Tongue (tissue), 1 donor: ENCODE measurements at regions not wholly inside any gene's neighbourhood (a gene's known extent, or its start where the extent isn't known, plus 50 kb on each side); places are given as distances from the start of the nearest gene placed in this dataset.
"Not testable (repeated sequence)": the region's sequence is repeated elsewhere in the genome, so short reads cannot be mapped to it uniquely, and the experiment has no call there.

ENCODE experiments used
- DNase-seq: peaks from one replicate; pipeline ENCODE4 v3.0.0-alpha.2; 2015

DNA sequence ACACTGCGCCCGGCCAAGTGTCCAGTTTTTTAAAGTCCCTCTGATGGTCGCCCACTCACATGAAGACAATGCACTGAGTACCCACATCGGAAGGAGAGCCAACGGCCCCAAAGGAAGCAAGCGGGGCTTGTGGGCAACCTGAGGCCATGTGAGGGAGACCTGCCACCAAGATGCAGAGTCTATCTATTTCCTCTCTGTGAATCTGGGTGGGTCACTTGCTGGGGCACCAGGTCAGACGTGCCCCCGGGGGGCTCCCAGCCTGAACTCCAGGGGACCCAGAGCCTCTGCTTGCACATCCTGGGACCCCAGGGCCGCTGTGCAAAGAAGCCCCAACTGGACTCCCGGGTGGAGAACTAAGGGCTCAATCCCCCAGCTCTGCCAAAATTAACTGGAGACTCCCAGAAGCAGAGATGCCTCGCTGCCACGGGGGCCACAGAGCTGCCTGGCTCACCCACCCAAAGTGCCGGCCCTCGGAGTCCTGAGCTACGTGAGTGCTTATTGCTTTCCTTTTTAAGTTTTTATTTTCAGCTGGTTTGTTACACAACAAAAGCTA, 106.4 kb downstream of the BRD1 start:
- DNase-seq, result no peak

DNA sequence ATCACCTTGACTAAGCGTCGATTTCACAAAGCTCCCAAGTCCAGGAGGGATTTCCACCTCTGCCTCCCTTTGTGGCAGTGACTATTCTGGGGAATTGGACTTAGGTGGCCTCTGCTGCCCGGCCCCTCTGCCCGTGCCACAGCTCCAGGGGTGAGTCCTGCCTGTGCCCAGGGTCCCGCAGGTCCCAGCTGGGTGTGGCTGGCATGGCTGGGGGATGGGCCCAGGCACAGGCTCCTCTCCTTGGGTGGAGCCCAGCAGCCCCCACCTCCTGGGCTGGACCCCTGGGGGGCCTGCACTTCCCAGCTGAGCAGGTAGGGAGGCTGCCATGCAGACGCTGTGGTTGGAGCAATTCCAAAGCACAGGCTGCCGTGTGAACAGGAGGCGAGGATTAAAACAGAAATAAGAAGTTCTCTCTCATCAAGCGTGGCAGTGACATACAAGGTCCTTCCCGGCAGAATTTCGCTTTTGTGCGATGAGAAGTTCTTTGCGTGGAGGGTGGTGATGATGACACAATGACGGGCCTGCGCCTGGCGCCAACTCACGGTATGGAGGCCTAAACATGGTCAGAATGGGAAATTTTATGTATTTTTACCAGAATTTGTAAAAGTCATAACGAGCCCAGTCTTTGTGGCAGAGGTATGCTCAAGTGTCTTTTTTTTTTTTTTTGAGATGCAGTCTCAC, 107.3 kb downstream of the BRD1 start:
- no peak for DNase-seq

DNA sequence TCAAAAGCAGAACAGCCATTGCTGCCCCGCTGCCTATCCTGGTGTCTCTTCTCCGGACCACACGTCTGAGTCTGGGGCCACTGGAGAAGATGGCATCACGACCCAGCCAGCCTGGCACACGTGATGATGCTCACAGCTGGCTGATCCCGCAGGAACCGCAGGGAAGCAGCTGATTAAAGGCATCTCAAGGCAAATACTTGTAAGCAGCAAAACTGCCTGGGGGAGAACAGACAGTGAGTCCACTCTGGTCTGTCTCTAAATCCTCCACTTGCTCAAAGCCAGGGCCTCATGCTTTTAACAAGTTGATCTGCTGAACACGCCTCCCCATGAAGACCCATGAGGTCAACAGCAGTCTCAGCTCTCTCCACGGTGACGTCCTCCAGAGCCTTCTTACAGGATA, 108.6 kb downstream of the BRD1 start:
- no peak for DNase-seq

DNA sequence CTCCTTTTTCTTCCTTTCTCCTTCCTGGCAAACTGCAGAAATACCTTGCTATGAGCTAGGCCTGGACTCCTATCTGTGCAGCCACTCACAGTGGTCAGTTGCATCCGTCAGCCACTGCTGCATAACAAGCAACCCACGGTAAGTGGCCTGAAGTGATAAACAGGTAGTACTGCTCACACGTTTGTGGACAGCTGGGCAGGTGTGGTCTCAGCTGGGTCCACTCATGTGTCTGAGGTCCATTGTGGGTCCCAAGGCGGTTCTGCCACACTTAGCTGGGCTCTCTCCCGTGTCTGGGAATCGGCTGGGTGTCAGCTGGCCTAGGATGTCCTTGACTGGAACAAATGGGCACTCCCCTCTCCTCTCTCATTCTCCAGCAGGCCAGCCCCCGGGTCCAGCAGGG, 109.3 kb downstream of the BRD1 start:
- DNase-seq, result no peak

DNA sequence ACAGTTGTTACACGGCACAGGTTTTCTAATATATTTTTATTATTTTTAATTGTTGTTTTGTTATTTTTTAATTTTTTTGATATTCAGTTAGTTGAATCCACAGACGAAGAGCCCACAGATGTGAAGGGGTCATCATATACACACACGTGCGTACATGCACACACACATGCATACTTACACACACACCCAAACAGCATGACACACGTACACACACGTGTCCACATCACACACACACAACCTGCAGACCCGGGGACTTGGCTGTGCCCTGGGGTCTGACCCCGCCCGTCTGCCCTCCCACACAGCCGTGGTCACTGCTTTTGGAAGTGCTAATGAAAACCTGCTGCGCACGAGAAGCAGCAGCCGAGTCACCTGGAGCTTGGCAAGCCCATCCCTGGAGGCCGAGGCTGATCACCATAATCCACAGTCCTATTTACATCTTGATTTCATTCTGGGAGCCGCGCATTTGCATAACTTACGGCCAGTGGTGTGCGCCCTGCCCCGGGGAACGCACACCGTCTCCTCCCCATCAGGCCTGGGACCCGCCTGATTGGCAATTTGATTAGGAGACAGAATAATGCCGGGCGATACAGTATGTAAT, 110.3 kb downstream of the BRD1 start:
- no peak for DNase-seq

DNA sequence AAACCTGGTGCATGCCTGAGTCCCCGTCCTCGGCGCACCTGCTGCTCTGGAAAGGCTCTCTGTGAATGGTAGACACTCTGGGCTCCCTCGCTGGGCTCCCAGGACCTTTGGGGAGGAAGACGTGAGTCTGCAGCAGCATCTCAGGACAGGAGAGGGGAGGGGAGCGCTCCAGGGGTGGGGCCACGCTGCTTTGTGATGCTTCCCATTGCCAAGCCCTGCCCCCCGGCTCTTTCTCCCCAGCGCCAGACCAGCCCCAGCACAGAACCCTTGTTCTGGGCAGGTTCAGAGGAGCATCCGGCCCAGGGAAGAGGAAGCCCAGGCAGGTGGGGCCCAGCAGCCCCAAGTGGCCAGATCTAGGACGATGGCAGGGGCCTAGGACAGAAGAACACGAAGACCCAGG, 111.2 kb downstream of the BRD1 start:
- DNase-seq, result no peak

DNA sequence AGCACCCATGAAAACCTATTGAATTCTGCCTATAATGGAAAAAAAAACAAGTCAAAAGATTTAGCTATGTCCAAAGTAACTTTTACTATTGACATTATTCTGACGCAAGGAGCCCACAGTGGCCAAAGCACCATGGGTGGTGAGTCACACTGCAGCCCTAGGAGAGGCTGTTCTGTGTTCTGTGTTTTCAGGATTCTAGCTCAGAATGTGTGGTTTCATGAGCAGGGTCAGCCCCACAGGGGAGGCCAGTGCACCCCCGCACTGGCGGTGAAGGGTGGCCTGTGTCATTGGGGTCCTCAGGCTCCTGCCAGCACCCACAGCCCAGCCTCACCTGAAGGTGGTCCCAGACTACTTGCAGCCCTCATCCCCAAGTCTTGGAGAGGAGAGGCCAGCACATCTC, 112.2 kb downstream of the BRD1 start:
- DNase-seq, result no peak

DNA sequence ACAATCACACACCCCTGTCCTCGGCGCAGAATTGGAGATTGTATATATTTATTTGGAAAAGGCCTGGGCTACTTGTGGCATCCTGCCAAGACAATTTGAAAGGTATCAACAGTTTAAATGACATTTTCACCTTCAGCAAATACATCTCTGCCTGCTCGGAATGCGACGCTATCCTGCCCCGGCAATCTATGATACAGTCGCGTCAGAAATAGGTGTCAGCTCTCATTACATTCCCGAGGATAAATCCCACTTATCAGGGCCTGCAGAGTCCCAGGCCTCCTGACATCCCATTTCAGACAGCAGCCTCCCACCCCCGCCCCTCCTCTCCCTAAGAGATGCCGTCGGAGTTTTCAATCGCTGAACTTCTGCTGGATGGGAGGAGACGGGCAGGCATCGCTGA, 114.7 kb downstream of the BRD1 start:
- no peak for DNase-seq

DNA sequence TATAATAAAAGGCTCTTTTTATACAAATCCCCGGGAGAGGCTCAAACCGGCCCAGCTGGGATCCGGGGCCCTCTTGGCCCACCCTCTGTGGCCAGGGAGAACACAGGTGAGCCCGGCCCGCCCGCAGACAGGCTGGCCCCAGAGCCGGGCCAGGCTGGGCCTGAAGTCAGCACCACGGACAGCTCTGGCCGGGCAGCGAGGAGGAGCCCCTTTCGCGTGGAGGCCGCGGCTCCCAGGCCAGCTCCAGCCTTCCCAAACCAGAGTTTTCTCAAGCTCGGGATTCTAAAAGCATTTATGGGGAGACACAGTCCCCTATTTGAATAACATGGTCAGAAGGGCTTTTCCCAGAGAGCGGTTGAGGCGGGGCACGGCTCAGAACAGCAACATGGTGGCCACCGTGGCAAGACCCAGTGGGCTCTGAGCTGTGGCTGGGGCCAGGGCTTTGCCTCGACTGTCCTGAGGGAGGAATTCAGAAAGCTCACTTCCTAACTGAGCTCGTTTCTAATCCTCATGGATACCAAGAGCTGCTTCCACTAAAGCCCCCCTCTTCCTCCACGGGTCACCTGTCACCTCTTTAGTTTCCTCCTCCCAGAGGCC, 115.4 kb downstream of the BRD1 start:
- peak; percentile 66 for DNase-seq

DNA sequence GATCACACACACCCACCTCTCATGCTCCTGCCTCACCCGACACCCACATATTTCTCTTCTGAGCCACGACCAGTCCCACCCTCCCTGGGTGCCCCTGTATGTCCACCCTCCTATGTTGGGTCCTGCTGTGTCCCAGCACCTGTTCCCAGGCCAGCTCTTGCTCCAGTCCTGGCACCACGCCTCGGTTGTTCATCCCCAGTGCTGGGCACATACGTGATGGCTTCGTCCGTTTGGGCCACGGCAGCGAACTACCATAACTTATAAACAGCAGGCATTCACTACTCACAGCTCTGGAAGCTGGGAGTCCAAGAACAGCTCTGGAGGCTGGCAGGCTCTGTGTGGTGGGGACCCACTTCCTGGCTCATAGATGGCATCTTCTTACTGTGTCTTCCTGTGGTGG, 116.9 kb downstream of the BRD1 start:
- DNase-seq, result no peak

DNA sequence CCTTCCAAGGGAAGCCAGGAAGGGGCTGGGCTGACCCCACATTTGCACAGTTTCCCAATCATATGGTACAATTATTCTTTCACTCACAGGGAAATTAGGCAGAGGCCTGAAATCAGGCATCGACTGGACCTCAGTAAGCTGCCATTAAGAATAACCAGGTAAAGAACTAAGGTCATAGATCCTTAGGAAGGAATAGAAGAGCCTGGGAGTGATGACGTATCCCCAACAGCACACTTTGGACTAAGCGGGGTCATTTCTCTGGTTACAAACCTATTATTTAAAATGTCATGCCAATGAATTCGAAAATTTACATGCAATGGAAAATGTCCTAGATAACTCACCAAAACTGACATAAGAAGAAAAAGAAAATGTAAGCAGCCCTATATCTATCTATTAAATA, 118.2 kb downstream of the BRD1 start:
- no peak for DNase-seq

DNA sequence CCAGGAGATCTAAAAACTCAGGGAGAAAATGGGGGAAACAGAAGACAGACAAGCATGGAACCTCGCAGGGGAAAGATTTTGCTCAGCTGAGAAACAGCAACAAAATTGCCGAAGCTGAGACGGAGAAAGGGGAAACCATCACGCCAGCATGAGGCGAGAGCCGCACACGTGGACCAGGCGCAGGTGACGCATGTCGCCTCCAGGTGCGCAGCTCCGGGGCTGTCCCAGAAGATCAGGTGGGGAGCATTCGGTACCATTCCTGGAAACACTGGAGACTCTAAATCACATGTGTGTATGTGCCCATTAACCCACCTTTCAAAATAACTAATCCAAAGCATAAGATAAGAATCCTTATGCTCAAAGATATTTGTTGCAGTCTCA, 121.7 kb downstream of the BRD1 start:
- no peak for DNase-seq

DNA sequence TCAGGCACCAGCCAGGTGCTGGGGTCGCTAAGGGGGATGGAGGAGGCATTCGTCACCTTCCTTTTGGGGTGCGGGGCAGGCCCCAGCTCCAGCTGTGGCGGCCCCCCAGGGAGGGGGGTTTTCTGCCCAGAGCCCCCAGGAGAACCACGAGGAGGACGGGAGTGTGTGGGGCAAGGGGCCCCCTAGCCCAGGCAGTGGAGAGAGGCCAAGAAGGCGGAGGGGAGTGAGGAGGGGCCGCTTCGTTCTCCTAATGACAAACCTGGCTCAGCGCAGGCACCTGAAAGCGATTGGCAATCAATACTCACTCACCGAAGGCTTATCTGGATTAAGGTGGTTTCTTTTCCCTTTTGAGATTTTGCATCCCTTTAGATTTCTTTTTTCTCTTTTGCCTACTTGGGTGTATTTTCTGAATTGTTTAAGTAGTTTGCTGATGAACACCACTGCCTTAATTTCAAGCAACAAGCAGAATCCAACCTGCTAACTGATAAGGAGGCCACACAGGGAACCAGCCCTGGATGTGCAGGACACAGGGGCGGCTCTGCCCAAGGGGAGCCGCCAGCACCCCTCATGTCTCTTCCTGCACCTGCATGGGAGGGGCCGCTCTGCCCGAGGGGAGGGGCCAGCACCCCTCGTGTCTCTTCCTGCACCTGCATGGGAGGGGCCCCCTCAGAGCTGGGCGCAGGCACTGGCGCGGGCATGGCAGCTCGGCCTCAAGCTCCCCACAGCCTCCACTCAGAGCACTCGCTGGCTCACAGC, 122.3 kb downstream of the BRD1 start:
- DNase-seq, result no peak

DNA sequence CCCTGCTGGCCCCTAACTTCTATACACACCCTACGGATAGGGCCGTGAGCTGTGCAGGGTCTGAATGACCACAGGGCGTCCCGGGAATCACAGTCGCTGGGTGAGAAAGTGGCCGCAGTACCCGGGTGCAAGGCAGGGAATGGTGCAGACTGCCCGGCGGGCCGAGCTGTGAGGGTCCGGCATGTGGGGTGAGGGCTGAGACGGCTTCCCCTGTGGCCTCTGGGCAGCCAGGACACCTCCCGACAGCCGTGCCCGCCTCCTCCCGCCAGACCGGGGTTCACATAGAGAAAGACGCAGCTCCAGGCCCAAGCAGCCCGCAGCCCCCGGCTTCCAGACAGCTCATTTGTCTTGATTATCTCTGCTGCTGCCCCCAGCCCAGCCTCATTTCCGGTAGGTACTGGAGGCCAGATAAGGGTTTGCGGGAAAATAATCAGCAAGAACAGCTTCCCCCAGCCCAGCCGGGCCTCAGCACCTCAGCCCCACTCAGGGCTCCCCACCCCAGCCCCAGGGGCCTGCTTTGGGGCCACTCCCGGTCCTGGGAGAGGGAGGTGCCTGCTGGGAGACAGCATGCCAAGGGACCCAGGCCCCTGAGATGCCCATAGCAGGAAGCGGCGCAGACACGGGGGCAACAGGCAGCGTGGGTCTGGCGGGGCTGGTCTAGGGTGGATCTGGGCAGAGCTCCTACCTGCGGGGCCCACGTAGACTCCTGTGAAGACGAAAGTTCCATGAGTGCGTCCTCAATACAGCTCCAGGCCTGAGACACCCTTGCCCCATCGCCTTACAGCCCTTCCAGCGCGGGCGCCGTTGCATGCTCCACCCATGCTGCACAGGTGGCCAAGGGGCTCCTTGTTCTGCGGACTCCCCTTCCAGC, 123.1 kb downstream of the BRD1 start:
- DNase-seq, result no peak

DNA sequence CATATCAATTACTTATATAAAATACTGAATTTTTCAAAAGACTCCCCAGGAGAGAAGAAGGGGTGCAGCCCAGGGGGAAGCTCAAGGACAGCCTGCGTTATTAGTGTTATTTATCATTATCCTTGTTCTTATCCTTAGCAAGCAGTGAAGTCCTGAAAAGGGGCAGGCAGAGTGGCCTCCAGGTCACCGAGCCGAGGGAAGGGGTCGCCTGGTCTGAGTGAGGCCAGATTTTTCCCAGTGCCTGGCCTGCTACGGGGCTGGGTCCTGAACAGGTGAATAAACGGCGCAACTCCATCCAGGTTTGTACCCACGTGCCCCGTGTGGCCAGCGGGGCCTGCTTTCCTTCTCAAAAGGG, 123.7 kb downstream of the BRD1 start:
- no peak for DNase-seq

DNA sequence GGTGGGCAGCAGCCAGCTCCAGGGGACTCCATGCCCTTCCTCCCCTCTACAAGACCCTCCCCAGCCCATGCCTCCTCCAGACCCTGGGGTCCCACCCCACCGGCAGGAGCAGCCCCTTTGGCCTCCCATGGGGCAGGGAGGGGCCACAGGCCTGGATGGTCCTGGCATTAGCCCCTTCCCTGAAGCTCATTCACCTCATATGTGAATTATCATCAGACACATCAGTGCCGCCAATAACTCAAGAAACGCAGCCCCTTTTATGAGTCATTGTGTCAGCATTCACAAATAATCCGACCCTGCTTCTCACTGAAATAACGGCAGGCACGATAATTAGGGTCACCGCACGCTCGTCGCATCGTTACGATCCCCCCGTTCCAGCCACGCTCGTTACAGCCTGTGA, 124.2 kb downstream of the BRD1 start:
- DNase-seq, result no peak

DNA sequence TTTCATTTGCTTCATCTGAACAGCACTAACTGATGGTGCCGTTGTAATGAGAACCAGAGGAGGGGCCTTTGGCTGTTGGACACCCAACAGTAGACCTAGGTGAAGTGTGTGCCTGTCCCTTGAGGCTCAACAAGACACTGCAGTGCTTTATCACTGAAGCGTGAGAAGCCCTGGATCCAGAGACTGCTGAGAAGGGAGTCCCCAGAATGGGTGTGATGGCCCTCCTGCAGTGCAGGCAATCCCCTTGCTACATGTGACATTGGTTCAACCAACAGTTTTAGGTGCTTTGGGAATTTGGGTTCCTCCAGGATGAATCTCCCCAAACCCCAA, 125.6 kb downstream of the BRD1 start:
- no peak for DNase-seq

DNA sequence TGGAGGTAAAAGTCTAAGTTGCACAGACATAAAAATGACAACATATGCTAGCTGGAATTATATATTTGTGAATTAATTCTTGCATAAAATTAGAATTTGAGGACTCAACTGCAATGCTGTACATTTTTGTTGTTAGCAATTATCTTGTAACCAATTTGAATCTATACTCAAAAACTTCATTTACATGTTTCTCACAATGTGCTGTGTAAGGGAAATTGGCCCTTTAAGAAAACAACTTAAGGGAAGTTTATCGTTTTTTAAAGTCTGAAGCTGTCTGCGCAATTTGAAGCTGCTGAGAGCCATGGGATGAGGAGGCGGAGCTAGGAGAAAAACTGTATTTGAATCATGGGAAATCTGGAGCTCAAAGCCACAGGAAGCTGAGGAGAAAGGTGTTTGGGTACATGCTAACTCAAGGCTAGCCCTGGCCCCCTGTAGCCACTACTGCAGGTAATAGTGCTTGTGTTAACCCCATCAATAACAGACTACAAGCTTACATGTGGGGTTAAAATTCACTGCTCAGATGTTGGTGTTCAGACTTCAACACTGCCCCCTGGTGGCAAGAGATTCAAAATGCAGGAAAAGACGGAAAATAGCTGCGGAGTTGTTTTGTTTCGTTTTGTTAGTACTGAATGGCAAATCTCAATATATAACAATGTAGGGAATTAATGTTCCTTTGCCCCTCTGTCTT, 126.1 kb downstream of the BRD1 start:
- no peak for DNase-seq

DNA sequence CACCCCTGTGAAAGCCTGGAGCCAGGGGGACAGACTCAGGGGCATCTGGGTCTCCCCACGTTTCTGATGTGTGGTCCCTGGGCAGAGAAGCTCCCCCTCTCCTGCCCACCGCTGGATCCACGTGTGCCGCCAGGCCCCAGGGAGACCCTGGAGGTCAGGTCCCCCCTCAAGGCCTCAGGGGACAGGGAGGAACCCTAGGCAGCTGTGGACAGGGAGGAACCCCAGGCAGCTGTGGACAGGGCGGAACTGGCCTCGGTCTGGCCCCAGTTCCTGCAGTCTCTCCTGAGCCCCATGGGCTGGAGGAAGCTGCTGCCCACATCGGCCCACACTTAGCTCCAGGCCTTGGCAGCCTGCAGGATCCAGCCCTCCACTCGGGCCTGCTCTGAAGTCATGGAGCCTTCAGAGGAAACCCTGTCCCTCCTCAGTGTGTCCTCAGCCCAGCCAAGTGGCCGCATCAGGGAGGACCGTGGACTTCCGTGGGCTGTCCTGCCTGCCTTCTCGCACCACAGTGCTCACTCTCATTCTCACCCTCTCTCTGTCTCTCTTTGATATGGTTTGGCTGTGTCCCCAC, 127.7 kb downstream of the BRD1 start:
- DNase-seq, result no peak

DNA sequence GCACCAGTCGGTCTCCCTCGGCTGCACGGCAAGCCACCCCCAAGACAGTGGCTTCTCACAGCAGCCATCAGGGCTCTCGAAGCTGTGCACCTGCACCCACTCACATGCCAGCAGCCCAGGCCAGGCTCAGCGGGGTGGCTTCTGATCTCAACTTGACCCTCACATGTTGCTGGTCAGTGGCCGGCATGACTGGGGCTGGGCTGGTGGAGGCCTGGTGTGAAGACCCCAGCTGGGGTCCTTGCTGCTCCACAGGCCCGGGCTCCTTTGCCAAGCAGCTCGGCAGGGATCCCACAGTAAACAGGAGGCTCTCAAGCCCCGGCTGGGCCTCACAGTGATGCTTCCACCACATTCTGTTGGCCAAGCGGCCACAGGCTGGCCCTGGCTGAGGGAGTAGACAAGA, 128.2 kb downstream of the BRD1 start:
- no peak for DNase-seq

DNA sequence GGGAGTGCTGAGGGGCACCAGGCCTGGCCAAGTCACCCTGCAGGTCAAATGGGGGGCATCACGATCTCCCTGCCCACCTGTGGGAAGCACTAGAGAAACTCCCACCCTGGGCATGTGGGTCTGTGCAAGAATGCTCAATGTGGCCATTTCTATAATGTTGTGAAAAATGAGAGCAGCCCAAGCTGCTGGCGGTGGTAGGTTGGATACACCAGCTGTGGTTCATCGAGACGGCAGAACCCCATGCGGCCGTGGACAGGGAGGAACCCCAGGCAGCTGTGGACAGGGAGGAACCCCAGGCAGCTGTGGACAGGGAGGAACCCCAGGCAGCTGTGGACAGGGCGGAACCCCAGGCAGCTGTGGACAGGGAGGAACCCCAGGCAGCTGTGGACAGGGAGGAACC, 129.1 kb downstream of the BRD1 start:
- not testable (repeated sequence) for DNase-seq
